GM19397 (cell line): ENCODE measurements at regions not wholly inside any gene's neighbourhood (a gene's known extent, or its start where the extent isn't known, plus 50 kb on each side); places are given as distances from the start of the nearest gene placed in this dataset.
"Not testable (repeated sequence)": the region's sequence is repeated elsewhere in the genome, so short reads cannot be mapped to it uniquely, and the experiment has no call there.

ENCODE experiments used
- ATAC-seq: cut with Tn5 transposase; IDR thresholded peaks from one replicate; pipeline ENCODE4 v1.9.1; 2021; ENCODE audit warnings: mild to moderate bottlenecking, moderate library complexity; ENCODE audit not compliant: unreplicated experiment

DNA sequence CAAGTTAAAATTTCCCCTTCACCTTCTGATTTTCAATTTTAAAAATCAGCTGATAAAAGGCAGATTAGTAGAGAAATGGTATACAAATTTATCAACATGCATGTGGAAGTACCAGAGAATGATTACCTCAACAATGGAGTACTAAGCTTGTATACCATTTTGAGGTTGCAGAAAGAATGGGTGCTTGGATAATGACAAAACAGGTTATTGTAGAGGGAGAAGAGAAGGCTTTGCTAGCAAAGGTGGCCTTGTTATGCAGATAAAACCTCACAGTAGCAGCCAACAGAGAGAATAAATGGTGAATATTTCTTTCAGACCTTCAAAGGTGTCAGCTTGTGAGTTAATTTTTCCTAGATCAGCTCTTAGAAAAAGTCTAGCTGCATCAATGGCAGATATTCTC lies 1174.9 kb upstream of the ADGRL4 start:
- no peak for ATAC-seq

GRCh38 chr1:80171631-80172030 lies 1165.1 kb upstream of the ADGRL4 start:
- ATAC-seq: no peak

DNA sequence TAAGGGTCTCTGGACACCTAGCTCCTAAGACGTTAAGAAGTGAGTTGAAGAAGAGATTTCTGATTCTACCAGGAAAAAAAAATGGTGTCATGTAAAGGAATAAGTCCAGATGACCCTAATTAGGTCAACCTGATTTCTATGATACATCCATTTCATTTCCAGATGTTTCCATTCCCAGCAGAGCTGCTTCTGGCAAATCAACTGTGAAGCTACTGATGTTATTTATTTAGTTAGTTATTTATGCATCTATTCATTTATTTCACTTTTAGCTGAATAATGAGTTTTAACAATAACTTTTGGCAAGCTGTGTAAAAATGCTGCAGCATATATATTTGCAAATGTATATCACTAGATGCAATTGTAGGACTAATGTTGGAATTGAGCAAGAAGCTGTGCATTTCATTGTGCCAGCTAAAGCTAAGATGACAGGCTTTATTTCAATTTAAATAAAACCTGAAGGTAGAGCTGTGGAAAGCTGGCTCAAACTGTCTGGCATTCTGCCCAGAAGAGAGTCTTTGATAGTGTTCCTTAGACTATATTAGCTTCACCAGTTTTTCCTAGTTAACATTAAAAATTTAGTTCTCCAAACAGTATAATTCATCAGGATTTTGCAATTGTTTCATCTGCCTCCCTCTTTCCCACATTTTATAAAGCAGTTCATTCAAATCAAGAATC lies 1164.4 kb upstream of the ADGRL4 start:
- ATAC-seq: no peak

- no peak for ATAC-seq
Measured at GRCh38 chr1:80164150-80164549, 1157.6 kb upstream of the ADGRL4 start.

DNA sequence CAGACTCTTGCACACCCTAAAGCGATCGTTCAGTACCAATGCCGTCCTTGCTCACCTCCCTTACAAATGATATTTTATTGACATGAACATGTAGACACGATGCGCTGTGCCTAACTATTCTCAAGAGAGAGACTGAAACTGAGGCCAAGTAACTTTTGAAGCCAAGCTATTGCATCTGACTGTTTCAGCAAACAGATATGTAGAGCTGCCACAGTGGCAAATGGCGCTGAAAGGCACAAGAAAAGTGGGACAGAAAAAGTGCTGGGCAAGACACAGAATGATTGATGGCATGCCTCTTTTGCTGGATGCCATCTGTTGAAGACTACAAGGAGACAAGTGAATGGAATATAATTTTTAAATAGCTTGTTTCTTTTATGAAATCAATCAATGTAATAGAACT lies 1157.2 kb upstream of the ADGRL4 start:
- no peak for ATAC-seq

DNA sequence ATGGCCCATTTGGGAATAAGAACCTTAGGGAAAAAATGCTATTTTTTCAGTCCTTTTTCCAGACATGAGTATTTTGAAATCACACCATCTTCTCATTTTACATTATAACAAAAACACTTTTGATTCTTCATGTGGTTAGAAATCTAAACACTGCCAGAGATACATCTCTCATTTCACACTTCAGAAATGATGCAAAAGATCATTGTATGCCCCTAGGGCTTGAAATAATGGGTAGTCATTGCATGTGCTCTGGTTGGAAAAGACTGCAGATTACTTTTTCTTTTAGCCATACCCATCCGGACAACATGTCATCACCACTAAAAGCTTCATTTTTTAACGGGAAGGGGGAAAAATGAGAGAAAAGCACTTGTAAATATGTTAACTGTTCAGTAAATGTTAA lies 1152.2 kb upstream of the ADGRL4 start:
- no peak for ATAC-seq

DNA sequence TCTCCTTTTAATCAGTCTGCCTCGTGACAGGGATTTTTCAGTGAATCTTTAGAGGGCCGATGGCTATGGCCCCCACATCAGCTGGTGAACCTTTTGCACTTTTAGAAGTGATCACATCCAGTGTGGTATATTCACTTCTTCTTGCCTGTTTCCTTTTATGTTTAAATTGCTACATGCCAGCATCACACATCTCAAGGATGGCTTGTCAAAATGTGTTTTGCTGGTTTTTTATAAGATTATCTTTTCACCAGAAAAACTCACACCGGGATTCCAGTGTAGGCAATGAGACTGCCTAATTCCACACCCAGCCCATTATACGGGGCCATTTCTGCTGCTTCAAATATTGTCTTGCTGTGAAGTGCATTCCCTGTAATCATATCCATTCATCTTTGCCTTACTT lies 1151.7 kb upstream of the ADGRL4 start:
- no peak for ATAC-seq

- no peak for ATAC-seq
Measured at GRCh38 chr1:80155371-80155770, 1148.8 kb upstream of the ADGRL4 start.

GRCh38 chr1:80154176-80154575 lies 1147.6 kb upstream of the ADGRL4 start:
- ATAC-seq: no peak

DNA sequence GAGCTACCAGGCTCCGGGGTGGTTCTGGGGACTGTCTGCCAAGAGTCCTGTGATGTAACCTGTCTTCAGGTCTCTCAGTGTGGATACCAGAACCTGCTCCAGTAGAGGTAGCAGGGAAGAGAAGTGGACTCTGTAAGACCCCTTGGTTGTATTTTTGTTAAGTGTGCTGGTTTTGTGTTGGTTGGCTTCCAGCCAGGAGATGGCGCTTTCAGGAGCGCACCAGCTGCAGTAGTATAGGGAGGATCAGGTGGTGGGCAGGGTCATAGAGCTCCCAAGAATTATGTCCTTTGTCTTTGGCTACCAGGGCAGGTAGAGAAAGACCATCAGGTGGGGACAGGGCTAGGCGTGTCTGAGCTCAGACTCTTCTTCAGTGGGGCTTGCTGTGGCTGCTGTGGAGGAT lies 1147.2 kb upstream of the ADGRL4 start:
- no peak for ATAC-seq

DNA sequence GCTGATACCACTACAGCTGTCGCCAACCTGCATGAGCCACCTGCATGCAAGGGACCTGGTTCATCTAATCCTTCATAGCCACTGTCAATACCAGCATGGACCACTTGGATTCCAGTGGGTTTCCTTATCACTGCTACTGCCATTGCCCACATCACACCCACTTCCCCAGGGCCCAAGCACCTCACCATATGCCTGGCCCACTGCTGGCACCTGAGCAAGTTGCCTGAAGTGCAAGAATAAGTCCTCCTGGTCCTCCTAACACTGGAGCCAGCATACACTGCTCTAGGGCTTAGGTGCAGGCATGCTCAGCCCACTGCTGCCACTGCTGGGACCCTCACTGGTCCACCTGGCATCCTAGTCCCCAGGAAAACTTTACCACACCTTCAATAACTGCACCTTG lies 1136.8 kb upstream of the ADGRL4 start:
- no peak for ATAC-seq

- not testable (repeated sequence) for ATAC-seq
Measured at GRCh38 chr1:80137946-80138602, 1131.5 kb upstream of the ADGRL4 start.

DNA sequence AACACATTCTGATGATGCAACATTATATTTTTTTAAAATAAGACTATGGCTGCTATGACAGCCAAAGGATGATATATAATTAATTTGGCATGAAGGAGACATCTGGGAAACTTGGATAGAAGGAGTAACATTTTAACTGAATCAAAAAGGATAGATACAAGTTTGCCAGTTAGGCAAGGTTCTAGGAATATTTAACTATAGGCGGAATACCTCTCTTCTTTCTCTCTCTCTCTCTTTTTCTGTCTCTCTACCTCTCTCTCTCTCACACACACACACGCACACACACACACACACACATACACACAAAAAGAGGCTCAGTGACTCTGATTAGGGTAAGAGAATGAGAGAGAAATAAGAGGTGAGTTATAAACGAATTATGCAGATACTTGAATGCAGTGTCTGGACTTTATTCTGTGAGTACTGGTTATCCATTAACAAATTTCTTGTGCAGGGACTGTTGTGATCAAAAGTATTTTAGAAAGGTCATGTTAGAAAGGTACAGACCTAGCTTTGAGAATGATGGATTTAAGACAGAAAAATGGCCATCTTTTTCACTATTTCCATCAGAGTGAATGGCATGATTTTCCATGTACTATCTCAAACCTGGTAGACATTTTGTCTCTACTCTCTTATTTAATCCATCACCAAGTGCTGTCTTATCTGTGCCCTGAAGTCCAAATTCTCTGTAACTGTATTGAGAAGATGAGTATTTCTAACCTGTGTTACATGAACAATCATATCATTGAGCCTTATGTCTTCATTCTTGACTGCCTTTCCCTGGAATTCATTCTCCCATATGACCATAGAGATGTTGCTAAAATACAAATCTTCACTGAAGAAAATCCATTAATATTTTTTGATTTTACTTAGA lies 1106.9 kb upstream of the ADGRL4 start:
- ATAC-seq: no peak

DNA sequence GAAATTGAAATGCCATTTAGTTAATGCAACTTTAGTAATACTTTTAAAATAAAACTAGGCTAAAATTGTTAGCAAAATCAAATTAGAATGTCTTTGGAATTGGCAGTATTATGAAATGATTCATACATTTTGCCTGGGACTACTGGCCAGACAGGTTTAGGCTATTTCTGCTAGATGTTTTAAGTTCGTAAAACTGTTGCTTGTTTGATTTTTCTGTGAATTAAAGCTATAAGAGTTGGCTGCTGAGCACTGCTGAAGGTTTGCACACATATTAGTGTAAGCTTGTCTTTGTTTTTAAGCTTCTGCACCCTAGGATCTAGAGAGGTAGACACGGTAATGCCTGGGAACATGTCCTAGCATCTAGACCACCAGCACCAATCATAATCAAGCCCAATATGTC lies 1094.6 kb upstream of the ADGRL4 start:
- ATAC-seq: no peak

DNA sequence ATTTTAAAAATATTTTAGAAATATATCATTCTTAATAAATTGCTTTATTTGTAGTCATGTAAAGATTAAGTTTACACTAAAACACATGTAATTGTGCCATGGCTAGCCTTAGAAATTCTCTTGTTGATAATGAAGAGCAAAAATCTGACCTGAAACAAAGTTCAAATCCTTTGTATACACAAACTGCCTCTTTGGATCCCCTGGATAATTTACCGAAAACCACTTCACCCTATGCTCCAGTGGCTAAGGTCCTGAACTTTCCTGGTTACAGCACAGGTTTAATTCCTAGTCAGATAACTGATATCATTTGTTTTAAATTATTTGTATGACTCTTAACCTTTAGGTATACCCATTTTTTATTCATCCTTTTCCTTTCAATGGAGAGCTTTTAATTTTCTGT lies 1093.2 kb upstream of the ADGRL4 start:
- no peak for ATAC-seq

DNA sequence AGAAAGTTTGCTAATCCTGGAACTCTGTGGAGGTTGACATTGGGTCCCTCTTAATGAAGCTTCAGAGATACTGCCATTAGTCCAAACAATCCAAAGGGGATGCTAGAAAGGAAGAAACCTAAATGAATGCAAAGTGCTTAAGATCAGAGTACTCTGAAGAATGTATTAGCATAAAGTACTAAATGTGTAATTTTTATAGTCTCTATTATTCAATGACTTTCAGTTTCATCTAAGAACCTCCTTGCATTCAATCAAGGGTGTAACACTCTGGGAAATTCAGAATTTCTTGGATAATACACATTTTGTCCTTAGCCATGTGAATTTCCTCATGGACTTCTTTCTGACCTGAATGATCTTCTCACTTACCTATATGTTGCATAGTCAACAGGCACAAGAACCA lies 1078.5 kb upstream of the ADGRL4 start:
- no peak for ATAC-seq

GRCh38 chr1:80083892-80084291 lies 1077.4 kb upstream of the ADGRL4 start:
- no peak for ATAC-seq

DNA sequence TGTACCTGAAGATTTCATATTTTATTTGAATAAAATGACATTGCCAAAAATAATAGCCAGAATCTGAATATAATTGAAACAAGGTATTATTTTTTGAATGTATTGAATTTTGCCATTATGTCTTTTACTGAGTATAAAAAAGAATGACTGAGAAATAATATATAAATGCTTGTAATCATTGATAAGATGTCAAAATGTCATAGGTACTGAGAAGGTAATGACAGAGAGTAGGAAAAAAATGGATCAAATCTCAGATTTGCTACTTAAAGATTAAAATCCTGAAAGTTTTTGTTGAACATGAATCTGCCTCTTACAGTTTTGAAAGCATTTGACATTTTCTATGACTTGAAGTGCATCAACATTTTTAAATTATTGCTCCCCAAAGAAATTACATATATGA lies 1069.9 kb upstream of the ADGRL4 start:
- no peak for ATAC-seq

- ATAC-seq: no peak
Measured at GRCh38 chr1:80075351-80075750, 1068.8 kb upstream of the ADGRL4 start.

DNA sequence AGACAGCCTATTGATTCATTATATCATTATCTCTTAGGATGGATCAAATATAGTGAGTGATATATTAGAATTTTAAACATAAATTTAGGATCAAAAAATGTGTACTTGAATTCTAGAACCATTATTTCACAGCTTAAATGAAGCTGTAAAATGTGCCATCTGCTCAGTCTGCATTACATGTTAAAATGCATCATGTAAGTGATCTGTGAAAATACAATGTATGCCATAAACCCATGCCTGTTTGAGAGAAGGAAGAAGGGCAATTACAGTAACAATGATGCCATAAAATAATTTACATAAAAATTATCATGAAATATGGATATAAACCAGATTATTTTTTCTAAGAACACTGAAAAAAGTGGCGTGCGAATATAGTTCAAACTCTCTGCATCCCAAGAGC lies 1066.0 kb upstream of the ADGRL4 start:
- no peak for ATAC-seq

- no peak for ATAC-seq
Measured at GRCh38 chr1:80066060-80066459, 1059.5 kb upstream of the ADGRL4 start.

- no peak for ATAC-seq
Measured at GRCh38 chr1:80064524-80064923, 1058.0 kb upstream of the ADGRL4 start.
